Endothelial cell of umbilical vein (primary cell): ENCODE measurements at regions not wholly inside any gene's neighbourhood (a gene's known extent, or its start where the extent isn't known, plus 50 kb on each side); places are given as distances from the start of the nearest gene placed in this dataset.

Source experiments
- BruUV-seq: library from RNA; stranded (reverse); fragments of 400-500 nt; replicated peaks from 2 replicates; lab custom pipeline; 2021; lab: Mats Ljungman, UMichigan
- CTCF ChIA-PET: fragments of 300-600, 350-600 bp; sonication (Branson Sonifier 250); formaldehyde crosslinking; loops from one replicate; lab custom pipeline; 2021; ENCODE audit warnings: antibody characterized with exemption, inconsistent platforms; lab: Charles Lee
- POLR2A ChIA-PET: fragments of 300-600, 350-600 bp; sonication (Branson Sonifier 250); formaldehyde crosslinking; loops from one replicate; lab custom pipeline; 2021; ENCODE audit warnings: antibody characterized with exemption, inconsistent platforms; lab: Charles Lee
- DNase-seq: peaks from one replicate; pipeline ENCODE4 v3.0.0-alpha.2; 2011; ENCODE audit warnings: low read depth, low spot score
- FAIRE-seq: peaks from 2 replicates; lab custom pipeline; 2011; peaks lifted over from hg19 to GRCh38; lab: Jason Lieb, UNC
- H2AFZ ChIP-seq: 2 replicates; pipeline ENCODE4 v1.6.0; 2012; ENCODE audit warnings: low read depth, low read length, control low read depth, inconsistent platforms
- H3K27ac ChIP-seq: 2 replicates; pipeline ENCODE4 v1.5.1; 2011; ENCODE audit warnings: low read depth, mild to moderate bottlenecking, control low read depth, low read length, moderate library complexity; ENCODE audit not compliant: insufficient read depth
- H3K27me3 ChIP-seq, 2 experiments: 2 replicates each; pipeline versions ENCODE4 v1.6.0 to v1.6.1; 2011; ENCODE audit warnings: low read length in 2 of 2, mixed read lengths in 1 of 2; ENCODE audit not compliant: control insufficient read depth in 2 of 2, insufficient read depth in 2 of 2
- H3K36me3 ChIP-seq, 2 experiments: 2 replicates in 1 of 2; 3 replicates in 1 of 2; pipeline ENCODE4 v1.5.1; 2011; ENCODE audit warnings: low read length in 2 of 2, mild to moderate bottlenecking in 1 of 2, moderate library complexity in 1 of 2; ENCODE audit not compliant: control insufficient read depth in 2 of 2, insufficient read depth in 2 of 2; ENCODE audit errors: extremely low read depth in 1 of 2
- H3K4me1 ChIP-seq: 3 replicates; pipeline ENCODE4 v1.5.1; 2011; ENCODE audit warnings: mild to moderate bottlenecking, low read length; ENCODE audit not compliant: control insufficient read depth, insufficient read depth; ENCODE audit errors: extremely low read depth
- H3K4me2 ChIP-seq: 2 replicates; pipeline ENCODE4 v1.6.1; 2011; ENCODE audit warnings: low read length, control low read depth, mixed read lengths; ENCODE audit not compliant: insufficient read depth
- H3K4me3 ChIP-seq, 3 experiments: fragments of 200-600 bp in 1 of 3; sonication (generic), shearing (Covaris generic) in 1 of 3; replicated peaks in 1 of 3; 2 replicates each; pipeline ENCODE4 v1.5.1; 2011 to 2016; ENCODE audit warnings: control low read depth in 3 of 3, low read length in 3 of 3, mild to moderate bottlenecking in 2 of 3, inconsistent platforms in 1 of 3, low read depth in 1 of 3, moderate library complexity in 1 of 3; ENCODE audit not compliant: insufficient read depth in 1 of 3
- H3K79me2 ChIP-seq: 2 replicates; pipeline ENCODE4 v1.6.0; 2012; ENCODE audit warnings: low read length, inconsistent platforms; ENCODE audit not compliant: control insufficient read depth, insufficient read depth
- H3K9ac ChIP-seq: replicated peaks from 2 replicates; pipeline ENCODE3; 2011; ENCODE audit warnings: low read length, control low read depth; ENCODE audit not compliant: insufficient read depth; ENCODE audit errors: extremely low read depth
- H3K9me1 ChIP-seq: replicated peaks from 3 replicates; pipeline ENCODE4 v1.6.0; 2011; ENCODE audit warnings: mild to moderate bottlenecking, low read length; ENCODE audit not compliant: control insufficient read depth, insufficient read depth; ENCODE audit errors: extremely low read depth
- H3K9me3 ChIP-seq: replicated peaks from 2 replicates; pipeline ENCODE4 v1.5.1; 2012; ENCODE audit warnings: low read length, inconsistent platforms; ENCODE audit not compliant: control insufficient read depth, insufficient read depth
- H4K20me1 ChIP-seq: replicated peaks from 2 replicates; pipeline ENCODE3; 2011; ENCODE audit warnings: mild to moderate bottlenecking, low read length; ENCODE audit not compliant: control insufficient read depth, insufficient read depth; ENCODE audit errors: extremely low read depth
- CTCF ChIP-seq, 2 donors: IDR thresholded peaks; 1 replicate in 1 of 2; 2 replicates in 1 of 2; pipeline ENCODE4 v1.5.1; 2011; ENCODE audit warnings: low read length in 2 of 2, mild to moderate bottlenecking in 2 of 2, moderate library complexity in 2 of 2, control low read depth in 1 of 2, inconsistent platforms in 1 of 2, low read depth in 1 of 2; ENCODE audit not compliant: insufficient read depth in 1 of 2; ENCODE audit errors: extremely low read depth in 1 of 2
- FOS ChIP-seq: IDR thresholded peaks from 2 replicates; pipeline ENCODE4 v1.6.1; 2011; ENCODE audit warnings: mild to moderate bottlenecking, low read length, moderate library complexity, borderline replicate concordance; ENCODE audit not compliant: insufficient read depth
- GATA2 ChIP-seq: IDR thresholded peaks from 2 replicates; pipeline ENCODE4 v1.7.0; 2011; ENCODE audit warnings: low read depth, mild to moderate bottlenecking, moderate library complexity, mixed read lengths, low read length; ENCODE audit not compliant: insufficient read length, insufficient read depth
- JUN ChIP-seq: IDR thresholded peaks from 2 replicates; pipeline ENCODE4 v1.6.1; 2011; ENCODE audit warnings: borderline replicate concordance, low read depth; ENCODE audit not compliant: insufficient read length, insufficient read depth
- MAX ChIP-seq: IDR thresholded peaks from 2 replicates; pipeline ENCODE4 v1.6.1; 2011; ENCODE audit not compliant: insufficient read depth, insufficient read length
- MYC ChIP-seq: IDR thresholded peaks from one replicate; pipeline ENCODE4 v1.6.1; 2011; ENCODE audit warnings: mild to moderate bottlenecking, low read depth, low read length
- POLR2A ChIP-seq: IDR thresholded peaks from 2 replicates; pipeline ENCODE4 v1.6.1; 2012; ENCODE audit warnings: low read depth, mild to moderate bottlenecking, control low read depth, low read length
- POLR2AphosphoS5 ChIP-seq: IDR thresholded peaks from 2 replicates; pipeline ENCODE4 v1.6.1; 2012; ENCODE audit warnings: low read depth, mild to moderate bottlenecking, control low read depth, low read length, moderate library complexity; ENCODE audit not compliant: insufficient read depth
- dilution Hi-C: fragments of 300-500 bp; cut with MboI; formaldehyde crosslinking; loops from one replicate; pipeline ENCODE4 v1.15.0; 2019; ENCODE audit warnings: low sequenced_read_pairs; ENCODE audit not compliant: extremely low pct_ligation_motif_present
- intact Hi-C: fragments of 100-400 bp; cut with micrococcal nuclease; formaldehyde crosslinking; loops from one replicate; pipeline ENCODE4 v1.10.0; 2022

GRCh38 chr1:172793823-172794222, 134.9 kb downstream of the FASLG start:
- no peak overlapping the region for H3K27ac ChIP-seq
- H3K27me3 ChIP-seq: no peaks in the 10 kb centered on the region
- H3K4me3 ChIP-seq: no peak overlapping the region
- H3K4me2 ChIP-seq: no peak overlapping the region
- no peaks in the 10 kb centered on the region for H3K36me3 ChIP-seq
- H4K20me1 ChIP-seq: no peaks in the 10 kb centered on the region
- no peaks in the 10 kb centered on the region for H3K79me2 ChIP-seq
- FAIRE-seq: no peak
- no peaks in the 10 kb centered on the region for H3K4me1 ChIP-seq
- TF ChIP-seq JUN (no peak), MYC (no peak), MAX (no peak), GATA2 (no peak), POLR2AphosphoS5 (no peak), POLR2A (no peak), FOS (no peak), CTCF (IDR thresholded peaks at IDR 0.05; ENCODE audit: extremely low read depth in 1 of 2, insufficient read depth in 1 of 2, low read depth in 1 of 2, low read length in 2 of 2) (no peak)
- intact Hi-C loops: no loop called here
- no peak overlapping the region for H3K9ac ChIP-seq
- H3K9me3 ChIP-seq: no peaks in the 10 kb centered on the region
- no TSS peak for BruUV-seq
- no peak overlapping the region for H2AFZ ChIP-seq
- CTCF ChIA-PET: interaction anchor here (0.9 kb wide), 1 partner anchor 12 kb away, joined by 3 read pairs; no protein-coding TSS in a partner anchor
- no peaks in the 10 kb centered on the region for H3K9me1 ChIP-seq
- dilution Hi-C loops: no loop called here
- POLR2A ChIA-PET: no interaction called here
- DNase-seq: no peak
